ENCODE measurements at regions not wholly inside any gene's neighbourhood (a gene's known extent, or its start where the extent isn't known, plus 50 kb on each side); places are given as distances from the start of the nearest gene placed in this dataset.

GRCh38 chr12:110998165-110998564, 77.8 kb upstream of the MYL2 start:
- Mint-ChIP-seq H3K9me3 (peaks cover 29% of the 10 kb centered on the region), H3K36me3 (peaks cover 3% of the 10 kb centered on the region; the same call in 1 of the 2 replicates), H3K4me1 (no peaks in the 10 kb centered on the region), H3K27ac (no peak overlapping the region), H3K4me3 (no peak overlapping the region), H3K27me3 (ENCODE audit: low read depth) (peaks cover 17% of the 10 kb centered on the region)
- no peak for DNase-seq (ENCODE audit: low spot score)
- no peak for ATAC-seq
- TF ChIP-seq E2F1 (CRISPR knock-in tag; IDR thresholded peaks at IDR 0.05) (no peak), FOXP4 (CRISPR knock-in tag; IDR thresholded peaks at IDR 0.05) (no peak), EMX1 (CRISPR knock-in tag; IDR thresholded peaks at IDR 0.05) (no peak), USF2 (CRISPR knock-in tag; IDR thresholded peaks at IDR 0.05) (no peak), SOX15 (CRISPR knock-in tag; IDR thresholded peaks at IDR 0.05) (no peak), GTF2I (CRISPR knock-in tag; conservative IDR thresholded peaks at IDR 0.05) (no peak), SP1 (CRISPR knock-in tag; conservative IDR thresholded peaks at IDR 0.05) (no peak), ATF1 (CRISPR knock-in tag; IDR thresholded peaks at IDR 0.05) (no peak), MYBL2 (CRISPR knock-in tag; IDR thresholded peaks at IDR 0.05) (no peak), ZNF281 (CRISPR knock-in tag; IDR thresholded peaks at IDR 0.05) (no peak), ZNF416 (CRISPR knock-in tag; IDR thresholded peaks at IDR 0.05) (no peak), ELF4 (CRISPR knock-in tag; IDR thresholded peaks at IDR 0.05; ENCODE audit: low read depth) (no peak), CREM (CRISPR knock-in tag; IDR thresholded peaks at IDR 0.05) (no peak), OVOL2 (CRISPR knock-in tag; IDR thresholded peaks at IDR 0.05; ENCODE audit: borderline replicate concordance) (no peak), IRF1 (CRISPR knock-in tag; IDR thresholded peaks at IDR 0.05) (no peak)
- POLR2A ChIA-PET = no interaction called here
- CTCF ChIA-PET = interaction anchor here (0.6 to 1.1 kb wide), 2 partner anchors 8 to 67 kb away, joined by 3 read pairs; no protein-coding TSS in a partner anchor

GRCh38 chr12:110996415-110996814, 76.0 kb upstream of the MYL2 start:
- CTCF ChIA-PET = no interaction called here
- no peak for TF ChIP-seq TEAD1 (CRISPR knock-in tag; IDR thresholded peaks at IDR 0.05)
- no peak for TF ChIP-seq ZNF425 (CRISPR knock-in tag; conservative IDR thresholded peaks at IDR 0.05)
- no peak for TF ChIP-seq AFF4 (CRISPR knock-in tag; IDR thresholded peaks at IDR 0.05; ENCODE audit: borderline replicate concordance)
- TF ChIP-seq SMAD4 (CRISPR knock-in tag; IDR thresholded peaks at IDR 0.05) = no peak
- TF ChIP-seq ZNF671 (CRISPR knock-in tag; IDR thresholded peaks at IDR 0.05) = no peak
- no peak for TF ChIP-seq MAX (CRISPR knock-in tag; IDR thresholded peaks at IDR 0.05)
- TF ChIP-seq E2F4 (CRISPR knock-in tag; IDR thresholded peaks at IDR 0.05; ENCODE audit: borderline replicate concordance, low read depth) = no peak

More at GRCh38 chr12:110996415-110996814, 76.0 kb upstream of the MYL2 start:
- Mint-ChIP-seq H3K9me3 (peaks cover 32% of the 10 kb centered on the region), H3K36me3 (peaks cover 3% of the 10 kb centered on the region; the same call in 1 of the 2 replicates), H3K27ac (no peak overlapping the region), H3K4me3 (no peak overlapping the region), H3K4me1 (no peaks in the 10 kb centered on the region), H3K27me3 (ENCODE audit: low read depth) (peaks cover 17% of the 10 kb centered on the region)
- DNase-seq (ENCODE audit: low spot score) (no peak), ATAC-seq (no peak)
- POLR2A ChIA-PET = no interaction called here
